Cerebellar nuclear complex (tissue), 1 donor: ENCODE measurements at regions not wholly inside any gene's neighbourhood (a gene's known extent, or its start where the extent isn't known, plus 50 kb on each side); places are given as distances from the start of the nearest gene placed in this dataset.

Source experiments
- DNase-seq, 2 experiments: peaks; one replicate each; lab custom pipeline; 2025; lab: John Stamatoyannopoulos, UW

DNA sequence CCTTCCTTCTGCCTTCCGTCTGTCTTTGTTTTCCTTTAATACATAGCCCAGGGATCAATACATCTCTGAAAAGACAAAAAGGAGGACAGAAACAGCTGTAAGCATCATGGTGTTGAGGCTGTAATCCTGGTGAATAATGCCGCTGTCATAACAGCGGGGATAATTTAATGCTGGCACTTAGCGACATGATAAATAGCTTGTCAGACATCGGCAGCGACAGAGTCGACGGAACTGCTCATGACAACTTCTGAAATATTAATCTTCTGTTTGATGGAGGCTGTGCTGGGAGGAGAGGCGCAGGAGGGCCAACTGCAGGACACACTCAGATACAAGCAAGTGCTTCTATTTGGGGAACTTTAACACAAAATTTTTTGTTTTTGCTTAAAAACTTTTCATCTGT, 602.2 kb downstream of the GALR1 start:
- DNase-seq: no peak

DNA sequence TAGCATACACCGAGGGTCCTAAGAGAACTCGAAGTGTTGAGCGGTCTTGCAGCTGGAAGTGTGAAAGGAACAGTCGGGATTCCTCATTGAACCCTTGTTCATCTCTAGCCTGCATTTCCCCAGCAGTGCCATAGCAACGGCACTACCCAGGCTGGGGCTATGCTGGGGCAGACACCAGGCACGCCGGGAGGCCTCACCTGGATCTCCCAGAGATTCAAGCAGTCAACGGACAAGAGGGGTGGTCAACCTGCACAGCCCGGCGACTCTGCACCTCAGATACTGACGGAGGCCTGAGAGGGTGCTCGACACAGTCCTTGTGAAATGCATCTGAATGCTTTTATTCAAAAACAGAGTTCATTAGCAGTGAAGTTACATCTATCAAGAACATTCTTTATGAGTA, 604.2 kb downstream of the GALR1 start:
- no peak for DNase-seq

DNA sequence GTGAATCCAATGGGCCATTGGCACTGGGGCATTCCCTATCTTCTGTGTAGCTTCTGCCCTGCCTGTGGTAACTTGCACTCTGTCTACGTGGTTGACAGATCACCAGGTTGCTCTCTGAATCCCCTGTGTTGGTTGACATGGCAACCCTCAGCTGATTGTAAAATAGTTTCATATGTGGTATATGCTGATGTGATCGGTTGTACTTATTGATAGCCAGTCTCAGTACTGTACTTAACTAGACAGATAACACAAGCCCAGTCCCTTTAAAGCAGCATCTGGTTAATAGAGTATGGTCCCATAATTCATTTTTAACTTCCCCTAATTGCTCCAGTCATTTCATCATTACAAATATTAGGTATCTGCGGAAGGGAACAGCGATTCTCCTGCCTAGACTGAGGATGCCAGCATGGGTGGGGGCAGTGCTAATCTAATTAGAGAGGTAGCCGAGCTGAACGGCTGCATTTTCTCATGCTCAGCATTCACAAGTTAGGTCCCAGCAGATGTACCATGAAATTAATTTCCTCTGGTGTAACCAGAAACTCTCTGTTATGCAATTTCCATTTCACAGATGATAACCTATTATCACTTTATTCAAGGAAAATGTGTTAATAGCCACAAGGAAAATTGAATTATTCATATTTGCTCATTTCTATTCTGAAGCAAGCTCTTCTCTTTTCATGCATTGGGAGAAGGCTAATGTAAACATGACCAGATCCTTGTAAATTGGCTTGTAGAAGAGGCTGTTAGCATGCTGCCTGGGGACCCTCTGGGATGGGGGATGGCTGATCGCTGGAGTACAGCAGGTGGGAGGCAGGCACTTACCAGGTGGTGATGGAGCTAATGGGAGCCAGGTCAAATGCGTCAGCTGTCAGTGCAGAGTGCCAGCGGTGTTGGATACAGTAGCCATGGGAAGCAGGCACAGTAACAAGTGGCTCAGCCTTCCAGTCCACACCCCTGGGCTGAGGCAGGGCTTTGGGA, 608.3 kb downstream of the GALR1 start:
- no peak for DNase-seq

DNA sequence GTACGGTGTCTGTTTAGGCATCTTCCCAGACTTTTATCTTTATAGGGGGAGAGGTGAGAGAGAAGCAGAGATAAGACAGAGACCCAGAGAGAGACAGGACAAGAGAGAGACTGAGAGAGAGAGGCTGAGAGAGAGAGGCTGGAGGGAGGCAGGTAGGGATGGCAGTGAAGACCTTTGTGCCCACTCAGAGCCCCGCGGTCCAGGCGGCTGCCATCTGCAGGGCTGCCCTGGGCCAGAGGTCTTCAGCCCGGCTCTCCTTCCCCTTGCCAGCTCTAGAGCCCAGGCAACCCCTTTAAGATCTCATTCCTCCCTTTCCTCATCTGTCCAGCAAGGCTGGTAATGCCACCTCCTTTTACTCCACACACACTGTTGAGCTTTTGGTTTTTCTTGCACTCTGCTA, 610.0 kb downstream of the GALR1 start:
- DNase-seq: no peak

DNA sequence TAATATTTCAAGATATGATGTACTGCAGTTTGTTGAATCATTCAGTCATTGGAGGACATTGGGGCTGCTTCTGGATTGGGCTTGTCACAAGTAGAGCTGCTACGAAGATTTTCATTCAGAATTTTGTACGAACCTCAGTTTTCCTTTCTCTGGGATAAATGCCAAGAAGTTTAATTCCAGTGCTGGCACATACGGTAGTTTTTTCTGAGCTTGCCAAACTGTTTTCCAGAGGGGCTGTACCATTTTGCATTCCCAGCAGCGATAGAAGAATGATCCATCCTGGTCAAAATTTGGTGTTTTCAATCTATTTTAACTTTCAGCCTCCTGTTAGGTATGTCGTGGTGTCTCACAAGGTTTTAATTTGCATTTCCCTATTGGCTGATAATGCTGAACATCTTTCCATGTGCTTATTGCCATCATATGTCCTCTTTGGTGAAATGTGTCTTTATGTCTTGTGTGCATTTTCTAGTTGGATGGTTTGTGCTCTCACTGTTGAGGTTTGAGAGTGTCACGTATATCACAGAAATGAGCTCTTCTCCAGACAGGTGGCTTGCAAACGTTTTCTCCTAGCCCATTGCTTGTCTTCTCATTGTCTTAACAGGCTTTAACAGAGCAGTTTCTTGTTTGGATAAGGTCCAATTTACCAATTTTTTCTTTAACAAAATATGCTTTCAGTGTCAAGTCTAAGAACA, 612.6 kb downstream of the GALR1 start:
- no peak for DNase-seq

DNA sequence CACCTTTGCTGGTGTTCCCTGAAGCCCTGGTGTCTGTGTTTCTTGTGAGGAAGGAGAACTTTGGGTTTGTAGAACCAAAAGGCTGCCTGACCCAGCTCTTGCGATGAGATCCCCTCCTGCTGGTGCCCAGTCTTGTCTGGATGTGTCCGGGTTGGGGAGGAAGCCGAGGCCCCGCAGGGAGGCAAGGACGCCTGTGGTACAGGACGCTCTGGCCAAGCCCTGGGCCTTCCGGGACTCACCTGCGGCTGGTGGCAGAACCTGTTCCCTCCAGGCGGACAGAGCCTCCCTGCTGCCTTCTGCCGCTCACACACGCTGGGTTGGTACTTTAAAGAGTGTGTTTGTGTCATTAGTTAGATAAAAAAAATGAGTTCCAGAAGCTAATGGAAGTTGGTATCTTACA, 616.2 kb downstream of the GALR1 start:
- DNase-seq: no peak

DNA sequence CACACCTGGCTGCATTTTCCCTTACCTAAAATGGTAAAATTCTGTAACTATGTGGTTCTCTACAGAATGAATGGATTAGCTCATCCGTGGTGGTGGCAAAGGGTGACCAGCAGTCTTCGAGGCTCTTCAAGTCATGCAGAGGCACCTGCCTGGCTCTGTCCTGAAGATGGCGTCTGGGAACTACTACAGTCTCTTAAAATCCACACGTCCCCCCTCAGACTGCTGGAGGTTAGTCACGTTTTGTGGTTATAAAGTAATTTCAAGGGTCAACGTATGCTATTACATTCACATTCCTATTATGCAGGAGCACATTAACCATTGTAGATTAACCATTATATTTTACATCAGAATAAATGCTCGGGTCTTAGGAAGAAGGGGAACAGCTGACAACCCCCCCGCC, 616.7 kb downstream of the GALR1 start:
- no peak for DNase-seq

DNA sequence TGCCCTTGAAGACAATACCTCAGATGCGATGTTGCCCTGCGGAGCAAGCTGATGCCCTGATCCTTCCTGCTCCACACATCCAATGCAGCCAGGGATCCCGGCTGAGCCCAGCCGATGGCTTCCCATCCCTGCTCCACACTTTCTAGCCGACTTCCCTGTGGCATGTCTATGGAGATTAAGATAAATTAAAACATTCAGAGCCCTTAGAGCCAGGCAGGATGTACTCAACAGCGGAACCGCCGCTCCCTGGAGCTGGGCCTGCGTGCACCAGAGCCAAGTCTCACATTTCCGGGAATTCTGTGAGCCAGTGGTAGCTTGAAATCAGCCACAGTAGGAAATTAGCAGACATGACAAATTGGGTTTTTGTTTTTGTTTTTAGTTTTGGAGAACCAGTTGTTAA, 620.6 kb downstream of the GALR1 start:
- DNase-seq: no peak

DNA sequence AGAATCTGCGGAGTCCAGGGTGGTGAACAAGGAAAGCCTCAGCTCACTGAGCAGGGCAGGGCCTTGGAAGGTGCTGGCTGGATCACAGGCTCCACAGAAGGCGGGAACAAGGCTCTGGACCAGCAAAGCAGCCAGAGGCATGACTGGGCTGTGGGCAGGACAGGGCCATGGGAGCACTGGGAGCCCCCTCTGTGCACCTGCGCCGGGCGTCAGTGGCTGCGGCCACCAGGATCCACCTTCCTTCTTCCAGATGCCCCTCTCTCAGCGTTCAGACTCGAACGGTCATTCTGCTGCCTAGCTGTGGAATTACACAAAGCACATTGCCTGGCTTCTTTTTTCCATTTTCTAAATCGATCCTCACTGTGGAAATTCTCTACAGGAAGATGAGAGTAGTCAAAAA, 621.2 kb downstream of the GALR1 start:
- no peak for DNase-seq

DNA sequence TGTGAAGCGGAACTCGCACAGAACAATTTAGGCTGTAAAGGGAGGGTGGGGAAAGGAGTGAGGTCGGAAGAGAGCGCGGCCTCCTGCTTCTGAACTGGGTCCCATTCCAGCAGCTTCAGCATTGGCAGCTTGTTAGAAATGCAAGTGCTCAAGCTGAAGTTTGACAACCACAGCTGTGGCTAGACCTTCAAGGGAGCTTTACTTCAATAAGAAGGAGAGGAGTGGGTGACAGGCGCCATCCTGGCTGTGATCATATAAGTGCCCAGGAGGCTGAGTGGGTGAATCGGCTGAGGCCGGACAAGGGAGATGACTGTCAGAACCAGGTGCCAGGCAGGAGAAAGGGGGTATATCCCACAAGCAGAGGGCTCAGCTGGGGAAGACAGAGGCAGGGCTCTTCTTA, 622.5 kb downstream of the GALR1 start:
- DNase-seq: no peak

DNA sequence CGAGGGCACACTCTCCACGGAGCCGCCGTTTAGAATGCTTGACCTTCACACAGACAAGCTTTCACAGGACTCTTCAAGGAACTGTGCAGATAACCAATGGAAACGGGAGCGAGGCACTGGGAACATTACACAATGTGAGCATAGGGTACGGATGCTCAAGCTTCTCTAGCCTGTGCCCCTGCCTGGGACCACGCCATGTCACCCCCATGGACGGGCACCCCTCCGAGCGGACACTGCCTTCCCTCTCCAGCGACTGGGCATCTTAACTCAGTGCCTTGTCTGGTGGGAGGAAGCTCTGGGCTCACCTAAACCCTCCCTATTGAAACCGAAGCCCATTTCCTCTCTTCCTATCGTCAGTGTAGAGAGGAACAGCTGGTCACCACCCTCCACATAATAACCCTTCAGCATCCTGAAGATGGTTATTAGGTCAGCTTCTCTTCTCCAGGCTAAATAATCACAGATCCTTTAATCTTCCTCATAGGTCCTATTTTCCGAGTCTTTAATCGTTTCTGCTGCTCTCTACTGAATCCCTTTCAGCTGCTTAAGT, 626.7 kb downstream of the GALR1 start:
- no peak for DNase-seq

DNA sequence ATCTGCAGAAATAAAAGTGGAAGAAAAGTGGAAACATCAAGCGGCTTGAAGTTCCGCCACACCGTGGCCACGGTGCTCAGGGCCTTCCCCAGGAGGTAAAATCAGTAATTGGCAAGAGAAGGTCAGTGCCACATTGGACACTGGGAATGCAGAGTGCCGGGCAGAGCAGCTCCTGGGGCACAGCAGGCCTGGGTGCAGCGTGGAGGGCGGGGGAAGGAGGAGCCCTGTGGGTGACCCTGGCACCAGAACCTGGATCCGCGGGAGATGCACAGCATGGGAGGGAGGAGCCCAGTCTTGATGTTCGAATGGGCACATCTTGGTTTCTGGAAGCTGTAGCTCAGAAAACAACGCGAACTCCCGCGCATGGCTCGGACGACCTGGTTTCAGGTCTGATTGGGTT, 630.2 kb downstream of the GALR1 start:
- no peak for DNase-seq

DNA sequence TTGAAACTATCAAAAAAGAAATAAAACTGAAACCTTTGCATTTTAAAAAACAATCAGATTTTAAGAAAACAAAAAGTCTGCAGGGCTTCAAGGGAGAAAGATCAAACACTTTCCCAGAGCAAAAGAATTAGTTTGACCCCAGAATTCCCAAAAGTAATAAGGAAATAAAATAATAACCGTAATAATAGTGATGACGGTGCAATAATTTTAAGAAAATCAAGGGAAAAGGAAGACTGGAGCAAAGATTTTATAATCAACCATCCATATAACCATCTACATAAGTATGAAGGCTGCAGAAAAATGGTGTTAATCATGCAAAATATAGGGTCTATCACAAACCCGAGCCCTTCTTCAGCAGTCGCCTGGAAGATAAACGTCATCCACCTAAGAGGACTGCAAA, 634.8 kb downstream of the GALR1 start:
- DNase-seq: no peak

DNA sequence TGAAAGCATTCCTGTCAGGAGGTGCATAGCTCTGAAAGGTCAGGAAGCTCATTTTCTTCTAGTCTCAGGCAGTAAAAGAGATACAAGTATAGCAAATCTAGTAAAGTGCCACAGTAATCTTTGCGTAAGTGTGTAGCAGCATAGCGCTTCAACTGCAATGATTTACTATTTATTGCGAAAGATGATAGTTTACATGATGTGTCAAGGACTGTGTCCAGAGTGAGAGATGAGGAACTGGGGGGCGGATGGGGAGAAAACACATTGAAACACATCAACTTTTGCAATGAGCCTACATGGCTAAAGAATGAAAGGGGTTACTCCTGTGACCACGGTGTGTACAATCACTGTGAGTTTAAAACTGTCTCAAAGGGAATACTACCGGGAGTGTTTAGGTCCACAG, 644.4 kb downstream of the GALR1 start:
- DNase-seq: no peak

DNA sequence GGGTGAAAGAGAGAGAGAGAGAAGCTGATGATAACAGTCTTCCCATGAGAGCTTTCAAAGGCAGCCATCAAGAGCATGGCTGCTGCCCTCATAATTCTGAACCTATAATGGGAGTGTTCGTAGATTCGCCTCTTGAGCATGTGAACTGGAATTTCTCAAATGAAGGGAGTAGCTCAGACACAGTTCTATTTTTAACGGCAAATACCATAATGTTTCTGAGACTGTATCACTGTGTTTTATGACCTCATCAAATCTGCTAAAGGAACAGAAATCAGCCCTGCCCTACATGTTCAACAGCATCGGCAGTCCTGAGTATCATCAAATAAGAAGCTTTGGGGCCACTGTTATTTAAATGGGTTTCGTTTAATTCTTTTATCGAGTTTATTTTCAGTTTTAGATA, 645.6 kb downstream of the GALR1 start:
- DNase-seq: no peak

DNA sequence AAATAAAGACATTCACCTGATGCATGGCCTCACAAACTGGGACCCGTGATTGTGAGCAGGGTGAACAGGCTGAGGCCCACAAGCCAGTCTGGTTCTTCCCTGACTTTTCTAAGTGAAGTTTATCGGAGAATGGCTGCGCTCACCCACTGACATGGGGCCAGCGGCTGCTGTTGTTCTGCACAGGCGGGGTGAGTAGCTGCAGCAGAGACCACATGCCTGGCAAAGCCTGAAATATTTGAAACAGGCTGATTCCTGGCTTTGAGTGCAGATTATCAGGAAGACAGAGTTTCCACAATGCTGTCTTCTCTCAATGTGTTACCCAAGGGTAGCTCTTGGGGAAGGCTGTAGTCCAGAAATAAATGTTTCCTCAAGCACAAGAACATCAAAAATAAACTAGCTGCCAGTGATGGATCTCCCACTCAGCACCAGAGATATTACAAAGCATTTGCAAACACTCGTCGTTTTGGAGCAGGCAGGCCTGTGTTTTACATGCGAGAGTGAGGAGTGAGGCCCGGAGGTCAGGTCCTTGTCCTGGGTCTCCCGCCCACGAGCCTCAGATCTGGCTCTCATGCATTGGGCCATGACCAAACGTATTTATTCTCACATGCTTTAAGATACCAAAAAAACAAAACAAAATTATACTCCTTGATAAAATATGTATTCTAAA, 647.1 kb downstream of the GALR1 start:
- no peak for DNase-seq

DNA sequence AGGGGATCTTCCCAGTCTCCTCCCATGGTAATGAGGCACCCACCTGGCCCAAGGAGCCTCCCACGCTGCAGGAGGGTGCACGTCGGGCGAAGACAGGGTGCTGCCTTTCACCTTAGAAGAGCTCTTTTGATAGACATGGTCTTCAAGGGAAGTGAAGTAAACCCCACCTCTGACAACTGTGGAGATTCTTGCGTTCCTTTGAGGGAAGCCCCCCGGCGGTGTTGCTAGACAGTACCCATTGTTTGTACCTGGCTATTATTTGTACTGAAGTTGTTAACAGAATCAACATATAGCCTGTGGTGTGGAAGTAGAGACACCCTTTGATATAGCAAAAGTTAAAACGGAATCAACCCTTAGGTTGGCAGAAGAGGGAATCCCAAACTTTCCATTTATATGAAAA, 648.0 kb downstream of the GALR1 start:
- DNase-seq: no peak

DNA sequence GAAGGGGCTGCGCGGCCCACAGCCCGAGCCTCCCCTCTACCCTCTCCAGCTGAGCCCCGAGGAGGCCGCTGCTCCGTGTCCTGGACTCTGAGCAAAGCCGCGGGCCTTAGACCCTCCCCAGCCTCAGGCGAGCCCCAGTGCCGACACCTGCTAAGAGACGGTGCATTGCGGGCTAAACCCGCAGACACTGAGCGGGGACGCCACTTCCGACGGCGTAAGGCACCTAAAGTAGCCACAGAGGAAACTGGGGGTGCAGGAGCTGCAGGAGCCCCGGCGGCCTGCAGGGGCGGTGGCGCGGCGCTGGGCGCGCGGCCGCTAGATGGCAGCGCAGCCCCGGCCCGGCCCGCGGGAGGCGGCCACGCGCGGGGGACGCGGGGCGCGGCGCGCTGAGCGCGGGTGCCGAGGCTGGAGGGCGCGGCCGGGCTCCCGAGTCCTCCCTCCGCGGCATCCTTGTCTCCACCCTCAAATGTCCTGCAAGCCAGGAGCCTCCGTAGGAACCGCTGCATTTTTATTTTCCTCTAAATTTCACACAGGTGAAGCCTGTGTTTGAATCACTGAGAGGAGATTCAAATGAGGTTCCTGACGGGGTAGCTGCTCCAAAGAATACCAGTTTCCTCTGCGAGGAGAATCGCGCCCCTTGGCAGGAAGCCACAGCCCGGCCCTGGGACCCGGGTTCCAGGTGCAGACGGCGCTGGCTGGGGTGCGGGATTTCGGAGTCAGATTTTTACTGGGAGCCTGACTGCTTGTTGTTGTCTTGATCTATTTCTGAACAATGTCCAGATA, 650.5 kb downstream of the GALR1 start:
- DNase-seq: no peak

DNA sequence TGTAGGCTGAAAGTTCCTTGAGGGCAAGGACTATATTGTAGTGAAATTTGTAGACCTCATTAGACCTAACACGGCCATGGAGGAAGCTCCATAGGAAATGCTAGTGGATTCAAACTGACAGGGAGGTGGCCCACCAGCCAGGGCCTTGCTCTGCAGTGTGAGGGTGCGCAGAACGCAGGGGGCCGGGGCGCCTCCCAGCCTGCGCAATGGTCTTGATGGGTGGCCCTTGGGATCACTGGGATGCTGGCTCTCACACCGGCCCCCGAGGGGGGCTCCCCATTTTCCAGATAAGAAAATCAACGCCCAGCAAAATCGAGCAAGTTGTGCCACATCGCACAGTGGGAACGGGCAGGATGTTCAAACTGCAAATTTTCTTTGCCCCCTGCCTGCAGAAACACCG, 655.4 kb downstream of the GALR1 start:
- no peak for DNase-seq

DNA sequence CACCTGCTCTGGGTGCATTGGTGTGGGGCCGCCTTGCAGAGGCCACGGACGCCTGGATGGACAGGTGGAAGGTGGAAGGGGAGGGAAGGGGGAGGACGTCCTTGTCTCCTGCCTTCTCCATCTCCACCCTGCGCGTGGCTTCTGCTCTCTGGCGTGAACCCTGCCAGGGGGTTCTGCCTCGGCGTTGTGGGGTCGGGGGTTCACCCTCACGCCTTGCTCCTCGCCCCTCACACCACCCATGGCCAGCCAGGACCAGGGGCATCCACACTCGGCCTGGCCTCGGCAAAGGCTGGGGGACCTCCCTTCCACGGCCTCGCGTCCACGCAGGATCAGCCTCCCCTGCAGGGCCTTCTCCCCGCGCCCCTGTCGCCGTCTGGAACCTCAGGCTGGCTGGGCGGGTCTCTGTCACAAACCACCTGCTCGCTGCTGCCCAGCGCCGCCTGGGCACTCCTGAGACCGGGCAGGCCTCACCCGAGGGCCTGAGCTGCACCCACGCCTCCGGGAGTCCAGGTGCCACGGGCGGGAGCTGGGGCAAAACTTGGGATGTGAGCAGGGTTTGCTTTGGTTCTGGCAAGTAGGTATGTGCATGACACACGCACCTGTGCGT, 655.9 kb downstream of the GALR1 start:
- no peak for DNase-seq
